ENCODE measurements at regions not wholly inside any gene's neighbourhood (a gene's known extent, or its start where the extent isn't known, plus 50 kb on each side); places are given as distances from the start of the nearest gene placed in this dataset.

- TF ChIP-seq, protein P1, sequence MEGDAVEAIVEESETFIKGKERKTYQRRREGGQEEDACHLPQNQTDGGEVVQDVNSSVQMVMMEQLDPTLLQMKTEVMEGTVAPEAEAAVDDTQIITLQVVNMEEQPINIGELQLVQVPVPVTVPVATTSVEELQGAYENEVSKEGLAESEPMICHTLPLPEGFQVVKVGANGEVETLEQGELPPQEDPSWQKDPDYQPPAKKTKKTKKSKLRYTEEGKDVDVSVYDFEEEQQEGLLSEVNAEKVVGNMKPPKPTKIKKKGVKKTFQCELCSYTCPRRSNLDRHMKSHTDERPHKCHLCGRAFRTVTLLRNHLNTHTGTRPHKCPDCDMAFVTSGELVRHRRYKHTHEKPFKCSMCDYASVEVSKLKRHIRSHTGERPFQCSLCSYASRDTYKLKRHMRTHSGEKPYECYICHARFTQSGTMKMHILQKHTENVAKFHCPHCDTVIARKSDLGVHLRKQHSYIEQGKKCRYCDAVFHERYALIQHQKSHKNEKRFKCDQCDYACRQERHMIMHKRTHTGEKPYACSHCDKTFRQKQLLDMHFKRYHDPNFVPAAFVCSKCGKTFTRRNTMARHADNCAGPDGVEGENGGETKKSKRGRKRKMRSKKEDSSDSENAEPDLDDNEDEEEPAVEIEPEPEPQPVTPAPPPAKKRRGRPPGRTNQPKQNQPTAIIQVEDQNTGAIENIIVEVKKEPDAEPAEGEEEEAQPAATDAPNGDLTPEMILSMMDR (conservative IDR thresholded peaks at IDR 0.05) = no peak
- H3K27ac ChIP-seq = no peak overlapping the region
These were observed 656.9 kb downstream of the CDH8 start for GRCh38 chr16:61379311-61379710.

- TF ChIP-seq, protein P1 (conservative IDR thresholded peaks at IDR 0.05) = no peak
- no peak overlapping the region for H3K27ac ChIP-seq
These were observed 662.2 kb downstream of the CDH8 start for GRCh38 chr16:61374071-61374470.

GRCh38 chr16:61371881-61372280 is 664.4 kb downstream of the CDH8 start:
- TF ChIP-seq, protein P1 (conservative IDR thresholded peaks at IDR 0.05) = no peak
- no peak overlapping the region for H3K27ac ChIP-seq

DNA sequence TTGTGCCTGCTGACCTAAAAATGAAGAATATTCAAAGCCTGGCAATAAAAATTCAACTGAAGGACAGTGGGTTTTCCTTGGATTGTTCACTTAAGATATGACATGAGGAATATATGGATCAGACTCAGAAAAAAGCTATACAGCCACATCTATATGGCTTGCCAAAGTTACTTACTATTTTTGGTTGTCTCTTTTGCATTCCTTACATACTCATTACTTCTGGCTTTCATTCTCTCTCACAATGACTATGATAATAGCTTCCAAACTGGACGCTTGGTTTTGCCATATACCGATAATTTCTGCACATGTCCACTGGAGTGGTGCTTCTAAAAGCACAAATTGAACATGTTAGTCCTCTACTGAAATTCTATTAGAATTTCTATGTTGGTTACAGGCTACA is 664.9 kb downstream of the CDH8 start:
- TF ChIP-seq, protein P1 (conservative IDR thresholded peaks at IDR 0.05) = no peak
- H3K27ac ChIP-seq = no peak overlapping the region

DNA sequence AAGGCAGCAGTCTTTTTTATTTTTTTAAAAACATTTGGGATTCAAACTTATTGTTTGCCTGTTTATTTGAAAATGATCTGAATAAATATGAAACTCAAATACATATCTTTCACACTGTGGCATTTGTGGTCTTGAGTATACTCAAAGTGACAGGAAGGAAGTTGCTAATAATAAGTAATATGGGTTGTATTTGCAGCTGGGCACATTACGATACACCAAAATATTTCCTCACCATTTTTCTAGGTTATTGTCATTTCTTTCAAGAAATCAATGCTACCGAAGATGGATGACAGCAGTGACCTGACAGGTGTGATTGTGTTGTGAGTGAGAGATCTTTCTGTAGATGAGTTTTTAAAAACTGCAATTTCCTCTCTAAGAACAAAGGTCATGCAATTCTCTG is 665.7 kb downstream of the CDH8 start:
- no peak overlapping the region for H3K27ac ChIP-seq
- TF ChIP-seq, protein P1 (conservative IDR thresholded peaks at IDR 0.05) = no peak

DNA sequence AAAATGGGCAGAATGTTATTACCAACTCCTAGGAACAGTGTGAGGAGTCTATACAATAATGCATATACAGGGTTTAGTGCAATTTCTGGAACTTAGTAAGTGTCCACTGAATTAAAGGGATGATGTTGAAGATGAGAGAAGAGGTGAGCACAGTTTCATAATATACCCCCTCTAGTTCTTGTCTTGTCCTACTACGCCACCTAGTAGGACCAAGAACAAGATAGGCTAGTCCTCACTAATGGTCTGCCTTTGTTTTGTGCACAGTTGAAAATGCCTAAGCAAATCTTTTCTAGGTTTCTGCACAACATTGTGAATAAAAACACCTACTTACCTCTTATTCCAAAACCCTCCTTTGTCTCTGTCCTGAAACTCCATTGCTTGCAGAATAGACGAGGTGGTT is 670.2 kb downstream of the CDH8 start:
- no peak overlapping the region for H3K27ac ChIP-seq
- TF ChIP-seq, protein P1 (conservative IDR thresholded peaks at IDR 0.05) = no peak

DNA sequence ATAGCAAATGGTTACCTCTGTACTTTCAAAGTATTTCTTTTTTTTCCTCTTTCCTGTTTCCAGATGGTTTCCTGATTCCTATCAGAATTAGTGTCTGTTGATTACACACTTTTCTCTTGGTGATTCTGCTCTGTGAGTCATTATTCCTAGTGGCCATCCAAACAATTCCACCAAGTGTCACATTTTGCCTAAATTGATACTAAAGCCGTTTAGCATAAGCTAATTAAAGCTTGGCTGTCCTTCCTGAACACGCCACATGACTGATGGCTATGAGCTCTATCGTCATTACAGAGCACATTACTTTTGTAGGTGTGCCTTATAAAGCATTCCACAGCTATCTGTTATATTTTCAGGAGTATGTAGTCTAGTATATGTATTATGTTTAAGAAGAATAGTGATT is 671.2 kb downstream of the CDH8 start:
- TF ChIP-seq, protein P1 (conservative IDR thresholded peaks at IDR 0.05) = no peak

DNA sequence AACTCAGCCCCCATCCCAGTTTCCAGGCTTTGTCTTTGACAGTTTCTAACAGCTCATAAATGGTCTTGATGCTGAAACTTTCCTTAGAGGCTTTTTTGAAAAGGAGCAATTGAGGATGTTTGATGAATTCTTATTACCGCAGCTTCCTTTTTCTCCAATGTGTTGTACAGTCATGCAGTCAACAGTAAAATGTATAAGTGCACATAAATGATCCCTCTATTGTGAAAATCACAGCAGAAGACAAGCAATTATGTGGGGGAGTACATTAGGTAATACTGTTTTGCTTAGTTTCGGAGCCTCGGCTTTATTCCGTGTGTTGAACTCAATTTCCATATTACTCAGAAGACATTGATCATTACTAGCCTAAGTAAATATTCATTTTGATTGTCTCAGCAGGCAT is 673.7 kb downstream of the CDH8 start:
- no peak overlapping the region for H3K27ac ChIP-seq
- TF ChIP-seq, protein P1 (conservative IDR thresholded peaks at IDR 0.05) = no peak

More for the DNA sequence above, 671.2 kb downstream of the CDH8 start:
- H3K27ac ChIP-seq = no peak overlapping the region
